Smooth muscle cell (in vitro differentiated cells): ENCODE measurements at regions not wholly inside any gene's neighbourhood (a gene's known extent, or its start where the extent isn't known, plus 50 kb on each side); places are given as distances from the start of the nearest gene placed in this dataset.

Experiments used
- DNase-seq: peaks from one replicate; lab custom pipeline; 2025; ENCODE audit not compliant: unreplicated experiment; lab: John Stamatoyannopoulos, UW
- H2AFZ ChIP-seq: fragments of 200-600 bp; sonication (generic); 2 replicates; pipeline ENCODE4 v1.6.0; 2016; ENCODE audit warnings: antibody characterized with exemption, low read depth, mild to moderate bottlenecking
- H3F3A ChIP-seq: fragments of 200-600 bp; sonication (generic); 2 replicates; pipeline ENCODE4 v1.6.0; 2017; ENCODE audit warnings: antibody characterized with exemption, low read depth
- H3K27ac ChIP-seq: fragments of 200-600 bp; sonication (generic); 2 replicates; pipeline ENCODE4 v1.5.1; 2016; ENCODE audit warnings: low read depth, mild to moderate bottlenecking
- H3K27me3 ChIP-seq: fragments of 200-600 bp; sonication (generic); 2 replicates; pipeline ENCODE4 v1.6.1; 2016; ENCODE audit warnings: low read depth, mild to moderate bottlenecking
- H3K36me3 ChIP-seq: fragments of 200-600 bp; sonication (generic); 2 replicates; pipeline ENCODE4 v1.5.1; 2016; ENCODE audit warnings: low read depth
- H3K4me1 ChIP-seq: fragments of 200-600 bp; sonication (generic); 2 replicates; pipeline ENCODE4 v1.5.1; 2016; ENCODE audit warnings: low read depth
- H3K4me2 ChIP-seq: fragments of 200-600 bp; sonication (generic); 2 replicates; pipeline ENCODE4 v1.6.0; 2016; ENCODE audit warnings: mild to moderate bottlenecking
- H3K4me3 ChIP-seq: fragments of 200-600 bp; sonication (generic); 2 replicates; pipeline ENCODE4 v1.5.1; 2016; ENCODE audit warnings: mild to moderate bottlenecking
- H3K79me2 ChIP-seq: fragments of 200-600 bp; sonication (generic); 2 replicates; pipeline ENCODE4 v1.6.0; 2016; ENCODE audit warnings: low read depth, mild to moderate bottlenecking
- H3K9ac ChIP-seq: fragments of 200-600 bp; sonication (generic); 2 replicates; pipeline ENCODE4 v1.6.0; 2016; ENCODE audit warnings: low read depth
- H3K9me3 ChIP-seq: fragments of 200-600 bp; sonication (generic); replicated peaks from 2 replicates; pipeline ENCODE4 v1.5.1; 2016; ENCODE audit warnings: low read depth
- H4K20me1 ChIP-seq: fragments of 200-600 bp; sonication (generic); 2 replicates; pipeline ENCODE4 v1.6.0; 2016; ENCODE audit warnings: low read depth
- WGBS: methylation state at CpG from one replicate; pipeline ENCODE4 v1.1.7; 2016; ENCODE audit warnings: low lambda C conversion rate; 5-methylcytosine and 5-hydroxymethylcytosine counted together
- TF ChIP-seq, protein P1 (sequence below): fragments of 200-600 bp; sonication (generic); IDR thresholded peaks from 2 replicates; pipeline ENCODE4 v1.5.1; 2017; ENCODE audit warnings: borderline replicate concordance, mild to moderate bottlenecking, antibody characterized with exemption; ENCODE audit not compliant: insufficient read depth, poor library complexity, severe bottlenecking

DNA sequence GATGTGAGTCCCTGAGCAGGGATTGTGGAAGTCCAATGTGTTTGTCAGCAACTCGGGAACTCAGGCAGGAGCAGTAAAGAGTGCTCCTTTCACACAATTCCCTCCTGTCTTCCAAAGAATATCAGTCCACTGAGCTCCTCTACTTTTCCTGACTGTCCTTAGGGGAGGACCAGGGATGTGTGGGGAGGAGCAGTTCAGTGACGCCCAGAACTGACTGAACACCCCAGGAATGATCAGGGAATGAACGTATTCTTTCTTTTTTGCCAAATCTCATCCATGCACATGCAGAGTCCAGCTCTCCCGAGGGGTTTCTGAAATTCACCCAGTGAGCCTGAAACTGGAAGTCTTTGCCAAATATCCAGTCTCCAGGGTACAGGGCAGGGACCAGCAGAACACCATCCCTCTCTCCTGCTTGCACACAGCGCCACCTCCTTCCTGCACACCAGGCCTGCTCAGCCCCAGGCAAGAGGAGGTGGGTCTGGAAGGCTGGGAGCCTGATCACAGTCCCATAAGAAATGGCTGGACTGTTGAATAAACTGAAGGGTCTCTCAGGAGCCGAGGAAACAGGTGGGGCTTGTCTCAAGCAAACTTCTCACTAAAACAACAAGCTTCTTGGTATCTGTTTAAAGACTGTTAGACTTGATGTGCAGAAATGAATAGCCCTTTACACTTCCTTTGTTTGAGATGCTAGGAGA lies 294.7 kb downstream of the C7orf25 start:
- H3K4me2 ChIP-seq, result no peak overlapping the region
- no peaks in the 10 kb centered on the region for H3K36me3 ChIP-seq
- H3K27me3 ChIP-seq, result no peaks in the 10 kb centered on the region
- H3K4me1 ChIP-seq, result peaks cover 11% of the 10 kb centered on the region
- no peak overlapping the region for H3K9ac ChIP-seq
- WGBS, result 85% methylated on average over 6 of the region's 6 CpGs
- TF ChIP-seq, protein P1, sequence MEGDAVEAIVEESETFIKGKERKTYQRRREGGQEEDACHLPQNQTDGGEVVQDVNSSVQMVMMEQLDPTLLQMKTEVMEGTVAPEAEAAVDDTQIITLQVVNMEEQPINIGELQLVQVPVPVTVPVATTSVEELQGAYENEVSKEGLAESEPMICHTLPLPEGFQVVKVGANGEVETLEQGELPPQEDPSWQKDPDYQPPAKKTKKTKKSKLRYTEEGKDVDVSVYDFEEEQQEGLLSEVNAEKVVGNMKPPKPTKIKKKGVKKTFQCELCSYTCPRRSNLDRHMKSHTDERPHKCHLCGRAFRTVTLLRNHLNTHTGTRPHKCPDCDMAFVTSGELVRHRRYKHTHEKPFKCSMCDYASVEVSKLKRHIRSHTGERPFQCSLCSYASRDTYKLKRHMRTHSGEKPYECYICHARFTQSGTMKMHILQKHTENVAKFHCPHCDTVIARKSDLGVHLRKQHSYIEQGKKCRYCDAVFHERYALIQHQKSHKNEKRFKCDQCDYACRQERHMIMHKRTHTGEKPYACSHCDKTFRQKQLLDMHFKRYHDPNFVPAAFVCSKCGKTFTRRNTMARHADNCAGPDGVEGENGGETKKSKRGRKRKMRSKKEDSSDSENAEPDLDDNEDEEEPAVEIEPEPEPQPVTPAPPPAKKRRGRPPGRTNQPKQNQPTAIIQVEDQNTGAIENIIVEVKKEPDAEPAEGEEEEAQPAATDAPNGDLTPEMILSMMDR, result no peak
- no peaks in the 10 kb centered on the region for H4K20me1 ChIP-seq
- H2AFZ ChIP-seq, result no peak overlapping the region
- H3K9me3 ChIP-seq, result no peaks in the 10 kb centered on the region
- H3K79me2 ChIP-seq, result no peaks in the 10 kb centered on the region
- no peak overlapping the region for H3K4me3 ChIP-seq
- DNase-seq, result no peak
- H3K27ac ChIP-seq, result no peak overlapping the region
- H3F3A ChIP-seq, result peaks cover 3% of the 10 kb centered on the region

DNA sequence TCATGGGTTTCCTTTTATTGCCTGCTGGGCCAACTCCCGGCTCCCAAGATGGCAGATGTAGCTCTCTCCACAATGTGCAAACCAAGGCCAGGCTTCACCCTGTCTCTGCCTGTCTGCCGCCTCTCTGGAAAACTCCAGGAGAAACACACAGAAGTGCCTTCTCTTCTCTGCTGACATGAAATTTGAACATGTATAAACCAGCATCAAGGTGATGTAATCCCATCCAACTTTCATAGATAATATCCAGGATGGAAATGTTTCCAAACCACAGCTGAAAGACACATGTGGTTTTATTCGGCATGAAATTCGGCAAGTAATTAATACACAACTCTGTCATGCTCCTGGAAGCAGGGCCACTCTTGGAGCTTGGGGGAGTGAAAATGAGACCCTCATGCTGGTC lies 297.2 kb downstream of the C7orf25 start:
- no peaks in the 10 kb centered on the region for H3K9me3 ChIP-seq
- peaks cover 6% of the 10 kb centered on the region for H3F3A ChIP-seq
- 96% methylated on average over 4 of the region's 4 CpGs for WGBS
- H3K36me3 ChIP-seq, result no peaks in the 10 kb centered on the region
- H3K27me3 ChIP-seq, result no peaks in the 10 kb centered on the region
- no peak overlapping the region for H2AFZ ChIP-seq
- TF ChIP-seq, protein P1, result no peak
- H3K4me1 ChIP-seq, result peaks cover 19% of the 10 kb centered on the region
- H3K79me2 ChIP-seq, result no peaks in the 10 kb centered on the region
- no peak overlapping the region for H3K9ac ChIP-seq
- no peak overlapping the region for H3K4me3 ChIP-seq
- no peak overlapping the region for H3K4me2 ChIP-seq
- no peaks in the 10 kb centered on the region for H4K20me1 ChIP-seq
- no peak for DNase-seq
- no peak overlapping the region for H3K27ac ChIP-seq

DNA sequence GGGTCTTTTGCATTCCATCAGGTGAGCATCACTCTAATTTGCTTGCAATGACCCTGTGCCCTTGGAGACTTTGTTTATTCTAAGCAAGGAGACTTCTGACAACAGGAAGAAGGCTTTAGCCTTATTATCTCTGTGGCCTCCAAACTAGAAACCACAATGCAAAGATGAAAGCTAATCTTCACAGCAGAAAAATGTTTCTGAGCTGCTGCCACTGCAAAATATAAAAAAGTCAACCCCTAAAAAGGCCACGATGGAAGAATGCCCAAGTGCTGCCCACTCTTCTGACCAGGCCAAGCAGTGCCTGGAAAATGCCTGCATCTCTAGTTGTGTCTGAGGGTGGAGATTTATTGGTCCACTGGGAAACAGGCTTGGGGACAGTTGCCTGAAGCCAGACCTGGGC lies 299.9 kb downstream of the C7orf25 start:
- Histone ChIP-seq H3K9ac (no peak overlapping the region), H3F3A (peaks cover 6% of the 10 kb centered on the region), H3K27me3 (no peaks in the 10 kb centered on the region), H3K4me3 (no peak overlapping the region), H3K9me3 (no peaks in the 10 kb centered on the region), H2AFZ (no peak overlapping the region), H4K20me1 (no peaks in the 10 kb centered on the region), H3K27ac (peak overlapping the region; percentile 47), H3K4me1 (peaks cover 8% of the 10 kb centered on the region), H3K79me2 (no peaks in the 10 kb centered on the region), H3K4me2 (peak overlapping the region; percentile 64), H3K36me3 (no peaks in the 10 kb centered on the region)
- 13% methylated on average over 1 of the region's 1 CpG for WGBS
- TF ChIP-seq, protein P1, result no peak
- DNase-seq, result no peak
